ENCODE measurements at regions not wholly inside any gene's neighbourhood (a gene's known extent, or its start where the extent isn't known, plus 50 kb on each side); places are given as distances from the start of the nearest gene placed in this dataset.

DNA sequence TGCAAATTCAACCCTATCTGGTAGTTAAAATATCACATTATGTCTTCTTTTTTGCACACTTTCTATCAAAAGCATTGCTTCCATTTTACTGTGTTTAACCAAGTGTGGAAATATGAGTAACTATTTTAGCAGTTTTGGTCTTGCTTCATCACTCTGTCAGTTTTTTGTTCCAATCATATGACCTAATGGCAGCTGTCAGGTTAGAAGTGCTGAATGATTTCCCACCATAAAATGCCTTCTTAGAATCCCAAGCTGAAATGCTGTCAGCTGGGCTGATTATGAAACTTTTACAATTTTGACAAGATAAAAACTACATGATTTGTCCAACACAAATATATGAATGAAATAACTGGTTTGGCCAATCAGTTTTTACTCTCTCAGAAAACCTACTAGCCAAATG is 1654.6 kb upstream of the RAG2 start:
- no peak for DNase-seq

DNA sequence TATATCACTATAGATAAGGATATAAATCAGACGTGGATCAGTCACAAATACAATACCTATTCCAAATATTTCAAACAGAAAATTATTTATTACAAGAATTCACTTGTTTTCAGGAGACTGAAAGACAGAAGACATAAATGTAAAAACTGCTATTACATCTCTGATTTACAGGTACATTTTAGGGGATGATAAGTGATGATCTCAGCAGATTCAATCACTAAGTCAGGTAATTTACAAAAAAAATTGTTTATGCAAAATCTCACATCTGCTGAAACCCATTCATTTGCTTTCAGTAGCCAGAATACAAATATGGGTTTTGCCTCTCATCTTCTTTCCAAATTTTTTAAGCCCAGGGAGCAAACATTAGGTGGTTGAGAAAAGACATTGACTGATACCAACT is 1648.4 kb upstream of the RAG2 start:
- no peak for DNase-seq

- no peak for DNase-seq
Measured at GRCh38 chr11:38226684-38227083, 1628.6 kb upstream of the RAG2 start.

GRCh38 chr11:38221295-38221694 is 1623.3 kb upstream of the RAG2 start:
- no peak for DNase-seq

DNA sequence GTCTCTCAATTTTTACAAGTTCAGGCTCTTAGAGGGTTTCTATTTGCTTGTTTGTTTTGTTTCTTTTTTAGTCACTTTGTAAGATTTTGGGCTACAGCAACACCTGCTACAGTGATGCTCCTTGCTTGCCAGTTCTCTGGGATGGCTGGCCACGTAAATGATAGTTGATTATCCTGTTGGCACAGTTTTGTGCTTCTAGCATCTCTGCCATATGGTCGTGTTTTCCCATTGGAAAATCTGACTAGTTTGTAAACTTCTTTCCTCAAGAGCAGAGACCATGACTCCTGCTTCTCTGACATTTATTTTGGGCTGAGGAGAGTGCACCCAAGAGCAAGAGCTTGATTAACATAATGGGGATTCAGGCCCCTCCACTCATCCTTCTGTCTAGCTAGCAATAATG is 1621.6 kb upstream of the RAG2 start:
- DNase-seq, result no peak

- no peak for DNase-seq
Measured at GRCh38 chr11:38208951-38209350, 1610.9 kb upstream of the RAG2 start.

DNA sequence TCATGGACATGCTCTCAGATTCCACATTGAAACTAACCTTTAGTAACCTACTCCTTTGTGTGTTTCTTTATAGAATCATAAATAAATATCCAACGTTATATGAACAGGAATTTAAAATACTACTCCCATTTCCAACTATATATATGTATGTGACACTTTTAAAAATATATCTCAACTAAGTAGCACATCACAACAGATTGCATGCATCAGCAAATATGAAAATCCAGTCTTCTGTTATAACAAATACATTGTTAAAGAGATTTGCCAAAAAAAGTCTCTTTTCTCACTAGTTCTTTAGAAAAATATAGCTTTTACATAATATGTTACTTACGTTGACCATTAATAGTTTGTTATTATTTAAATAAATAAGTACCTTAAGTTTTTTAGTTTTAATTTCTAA is 1608.6 kb upstream of the RAG2 start:
- no peak for DNase-seq

- DNase-seq, result no peak
Measured at GRCh38 chr11:38191101-38191500, 1593.1 kb upstream of the RAG2 start.

GRCh38 chr11:38182126-38182866 is 1584.3 kb upstream of the RAG2 start:
- no peak for DNase-seq

DNA sequence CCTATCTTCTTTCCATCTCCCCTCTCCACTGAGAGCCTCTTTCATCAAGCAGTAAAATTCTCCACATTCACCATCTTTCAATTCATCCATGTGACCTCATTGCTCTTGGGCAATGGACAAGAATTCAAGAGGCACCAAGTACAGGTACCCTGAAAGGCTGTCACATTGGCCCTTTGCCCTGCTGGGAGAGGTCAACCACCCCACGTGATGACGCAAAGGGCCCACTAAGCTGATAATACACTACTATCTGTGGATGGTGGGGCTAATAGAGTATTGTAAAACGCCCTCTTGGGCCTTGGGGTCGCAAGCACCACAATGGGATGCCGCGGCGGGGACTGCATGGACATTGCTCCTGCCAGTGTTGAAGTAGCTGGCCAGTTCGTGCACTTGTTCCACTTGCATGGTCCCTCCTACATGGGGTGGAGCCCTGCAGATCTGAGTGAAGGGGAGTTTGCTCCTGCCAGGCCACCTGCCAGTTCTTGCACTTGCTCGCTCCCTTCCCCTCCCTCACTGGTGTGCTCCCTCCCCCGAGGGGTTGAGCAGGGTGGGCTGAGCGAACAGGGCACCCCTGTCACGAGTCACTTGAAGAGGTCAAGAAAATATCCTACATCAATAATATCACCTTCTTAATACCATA is 1578.8 kb upstream of the RAG2 start:
- DNase-seq, result no peak

DNA sequence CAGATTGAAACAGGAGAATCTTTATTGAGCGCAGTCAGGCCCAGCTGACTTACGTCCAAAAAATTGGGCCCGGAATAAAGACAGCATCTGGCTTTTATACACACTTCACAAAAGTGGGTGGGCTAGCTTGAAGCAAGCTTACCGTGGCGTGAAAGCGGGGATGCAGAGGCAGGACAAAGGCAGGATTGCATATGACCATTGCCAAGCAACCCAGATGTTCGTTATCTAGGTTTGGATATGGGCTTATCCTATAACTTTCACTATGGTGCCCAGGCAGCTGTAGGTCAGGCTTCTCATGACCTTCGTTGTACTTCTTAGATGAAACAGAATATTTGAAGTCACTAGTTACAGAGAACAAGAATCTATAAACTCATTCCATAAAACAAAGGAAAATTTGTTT is 1575.6 kb upstream of the RAG2 start:
- DNase-seq, result no peak

DNA sequence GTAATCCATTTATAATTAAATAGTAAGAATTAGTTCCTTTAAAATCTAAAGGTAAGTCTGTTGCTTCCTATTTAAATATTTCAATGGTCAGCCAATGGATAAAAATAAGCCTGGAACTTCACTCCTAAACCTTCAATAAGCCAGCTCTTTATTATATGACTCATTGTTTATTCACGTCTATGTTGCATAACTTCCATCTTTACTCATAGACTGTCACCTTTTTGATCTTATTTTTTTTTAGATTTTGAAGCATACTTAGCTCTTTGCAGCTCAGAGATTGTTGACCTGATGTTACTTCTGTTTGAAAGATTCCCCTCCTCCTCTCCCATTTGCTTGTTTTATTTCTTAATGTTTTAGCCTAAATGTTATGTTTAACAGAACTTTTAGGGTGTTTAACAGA is 1571.2 kb upstream of the RAG2 start:
- no peak for DNase-seq

DNA sequence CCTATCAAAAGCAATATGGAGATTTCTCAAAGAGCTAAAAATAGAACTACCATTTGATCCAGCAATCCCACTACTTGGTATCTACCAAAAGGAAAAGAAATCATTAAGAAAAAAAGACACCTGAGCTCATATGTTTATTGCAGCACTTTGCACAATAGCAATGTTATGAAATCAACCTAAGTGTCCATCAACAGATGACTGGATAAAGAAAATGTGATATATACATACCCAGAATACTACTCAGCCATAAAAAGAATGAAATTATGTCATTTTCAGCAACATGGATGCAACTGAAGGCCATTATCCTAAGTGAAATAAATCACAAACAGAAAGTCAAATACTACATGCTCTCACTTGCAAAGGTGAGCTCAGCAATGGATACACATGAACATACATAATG is 1565.5 kb upstream of the RAG2 start:
- DNase-seq, result no peak

DNA sequence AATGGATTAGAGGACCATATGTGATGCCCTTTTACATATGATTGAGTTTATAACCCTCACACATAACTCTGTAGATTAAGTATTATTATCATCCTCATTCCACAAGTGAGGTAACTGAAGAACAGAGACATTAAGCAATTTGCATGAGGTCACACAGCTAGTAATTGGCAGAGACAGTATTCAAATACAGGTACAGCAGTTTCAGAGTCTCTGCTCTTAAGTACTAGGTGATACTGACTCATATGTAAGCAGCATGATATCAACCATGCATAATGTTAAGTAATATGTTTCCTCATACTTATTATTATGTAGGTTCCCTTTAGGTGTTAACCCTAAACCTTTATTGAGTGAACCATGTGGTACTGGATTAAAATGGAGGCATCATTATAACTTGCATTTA is 1562.4 kb upstream of the RAG2 start:
- no peak for DNase-seq

- no peak for DNase-seq
Measured at GRCh38 chr11:38159038-38159437, 1561.0 kb upstream of the RAG2 start.

DNA sequence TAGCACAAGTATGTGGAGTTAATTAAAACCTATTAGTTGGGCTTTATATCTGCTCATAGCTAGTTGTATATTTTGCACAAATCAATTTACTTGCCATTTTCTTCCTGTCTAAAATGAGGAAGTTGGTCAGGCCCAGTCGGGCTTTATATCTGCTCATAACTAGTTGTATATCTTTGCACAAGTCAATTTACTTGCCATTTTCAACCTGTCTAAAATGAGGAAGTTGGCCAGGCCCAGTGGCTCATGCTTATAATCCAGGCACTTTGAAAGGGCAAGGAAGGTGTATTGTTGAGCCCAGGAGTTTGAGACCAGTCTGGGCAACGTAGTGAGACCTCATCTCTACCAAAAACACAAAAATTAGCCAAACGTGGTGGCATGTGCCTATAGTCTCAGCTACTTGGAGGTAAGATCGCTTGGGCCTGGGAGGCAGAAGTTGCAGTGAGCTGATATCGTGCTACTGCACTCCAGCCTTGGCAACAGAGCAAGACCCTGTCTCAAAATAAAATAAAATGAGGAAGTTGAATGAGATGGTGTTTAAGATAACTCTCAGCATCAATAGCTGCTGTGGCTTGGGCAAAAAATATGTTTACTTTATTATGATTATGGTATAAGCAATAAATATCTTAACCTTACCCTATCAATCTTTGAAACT is 1558.6 kb upstream of the RAG2 start:
- no peak for DNase-seq

DNA sequence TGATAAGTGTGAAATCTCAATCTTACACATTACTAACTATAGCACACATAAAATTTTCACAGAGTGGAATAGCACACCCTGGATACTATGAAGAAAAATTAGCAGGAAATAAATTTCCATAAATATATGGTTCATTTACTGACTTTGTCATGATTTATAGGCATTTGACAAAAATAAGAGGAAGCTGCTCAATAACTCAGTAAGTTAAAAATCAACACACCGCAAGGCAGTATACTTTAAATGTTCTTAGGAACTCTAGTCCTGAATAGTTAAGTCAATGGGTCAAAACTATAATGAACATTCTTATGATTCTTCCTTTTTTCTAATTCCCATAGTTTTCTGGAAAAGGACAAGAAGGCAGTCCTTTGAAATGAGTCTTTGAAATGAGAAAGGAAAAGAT is 1557.8 kb upstream of the RAG2 start:
- no peak for DNase-seq

DNA sequence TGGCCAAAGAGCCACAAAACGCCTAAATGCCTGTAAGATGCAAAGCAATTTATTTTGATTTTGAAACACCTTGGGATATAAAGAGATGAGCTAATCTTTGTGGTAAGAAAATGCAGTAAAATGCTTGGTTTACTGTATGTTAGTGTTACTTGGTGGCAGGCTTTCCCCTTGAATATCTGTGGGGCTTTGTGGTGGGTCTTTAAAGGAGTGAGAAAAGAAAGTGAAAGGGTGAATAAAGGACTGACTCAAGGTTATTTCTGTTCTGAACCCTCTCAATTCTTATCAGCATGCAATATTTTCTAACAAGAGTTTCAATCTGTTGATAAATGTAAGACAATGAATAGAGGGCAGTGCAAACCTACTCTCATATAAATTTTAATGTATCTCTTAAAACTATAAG is 1555.9 kb upstream of the RAG2 start:
- no peak for DNase-seq

- DNase-seq, result no peak
Measured at GRCh38 chr11:38143852-38144251, 1545.8 kb upstream of the RAG2 start.

GRCh38 chr11:38138972-38139371 is 1540.9 kb upstream of the RAG2 start:
- no peak for DNase-seq

DNA sequence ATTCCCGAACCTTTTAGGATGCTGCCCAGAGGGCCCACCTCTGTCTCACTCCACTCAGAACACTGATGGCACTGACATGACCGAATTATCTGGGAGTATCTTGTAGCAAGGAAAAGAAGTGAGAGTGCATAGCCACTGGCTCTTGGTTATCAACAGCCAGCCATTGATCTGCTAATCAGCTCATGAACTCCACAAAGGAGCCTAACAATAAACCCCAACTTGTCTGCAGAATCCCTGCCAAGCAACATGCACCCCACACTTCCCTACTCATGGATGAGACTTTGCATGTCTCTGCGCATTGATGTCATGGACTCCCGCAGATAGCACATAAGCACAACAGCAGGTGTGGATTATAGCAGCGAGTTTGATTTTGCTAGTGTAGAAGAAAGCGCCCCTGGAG is 1538.9 kb upstream of the RAG2 start:
- DNase-seq, result no peak

DNA sequence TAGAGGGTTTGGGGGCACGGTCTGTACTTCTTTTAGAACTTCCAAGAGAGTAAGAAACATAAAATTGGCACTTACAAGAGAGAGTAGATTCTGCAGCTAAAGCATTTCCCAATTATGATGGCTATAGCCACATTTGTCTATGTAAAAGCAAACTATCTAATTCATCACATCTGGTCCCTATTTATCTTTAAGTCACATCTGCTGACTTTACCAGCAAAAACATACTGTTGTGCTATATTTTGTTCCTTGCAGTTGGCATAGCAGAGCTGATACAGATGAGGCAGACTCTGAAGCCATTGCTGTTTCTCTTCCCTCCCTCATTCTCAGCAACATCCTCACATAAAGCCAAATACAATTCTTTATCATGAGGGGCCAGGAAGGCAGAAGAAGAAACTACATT is 1533.5 kb upstream of the RAG2 start:
- DNase-seq, result no peak

DNA sequence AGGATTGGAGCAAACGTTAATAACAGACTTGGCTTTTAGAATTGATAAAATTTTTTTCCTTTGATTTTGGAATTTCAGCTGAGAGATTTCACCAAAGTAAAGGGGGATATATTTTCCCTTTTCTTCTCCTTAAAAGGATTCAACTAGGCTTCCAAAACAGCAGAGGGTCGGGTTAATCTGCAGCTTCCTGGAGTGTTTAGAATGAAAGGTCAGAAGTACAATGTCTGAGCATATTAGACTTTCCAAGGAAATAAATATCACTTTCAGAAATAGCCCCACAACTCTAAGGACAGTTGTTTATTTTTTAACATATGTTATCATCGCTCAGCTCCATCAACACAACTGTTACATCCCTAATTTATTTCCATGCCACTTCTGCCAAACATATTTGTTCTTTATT is 1532.9 kb upstream of the RAG2 start:
- DNase-seq, result no peak

- no peak for DNase-seq
Measured at GRCh38 chr11:38130514-38130913, 1532.5 kb upstream of the RAG2 start.

DNA sequence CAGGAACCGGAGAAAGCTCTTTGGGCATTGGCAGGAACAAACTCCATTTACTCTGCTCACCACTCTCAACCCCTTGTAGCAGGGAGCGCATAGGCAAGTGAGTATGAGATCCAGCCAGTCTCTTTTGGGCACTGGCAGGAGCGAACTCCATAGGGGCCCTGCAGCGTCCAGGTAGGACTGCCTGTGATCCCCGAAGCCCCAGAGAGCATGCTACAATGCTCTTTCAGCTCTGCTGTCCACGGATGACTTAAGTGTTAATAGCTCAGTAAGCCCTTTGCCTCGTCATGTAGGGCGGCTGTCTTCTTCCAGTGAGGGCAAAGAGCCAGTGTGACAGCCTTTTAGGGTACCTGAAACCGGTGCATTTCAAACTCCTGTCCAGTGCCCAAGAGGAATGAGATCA is 1525.6 kb upstream of the RAG2 start:
- no peak for DNase-seq

Measured in activated naive CD4-positive, alpha-beta T cell (primary cell).